IMR-90 (cell line): ENCODE measurements at regions not wholly inside any gene's neighbourhood (a gene's known extent, or its start where the extent isn't known, plus 50 kb on each side); places are given as distances from the start of the nearest gene placed in this dataset.

Experiments
- ATAC-seq: fragments of 200-7000 bp; cut with Tn5 transposase; 2 replicates; pipeline ENCODE4 v1.9.1; 2020; ENCODE audit warnings: low read depth, mild to moderate bottlenecking, moderate library complexity
- BruUV-seq: library from RNA; stranded (reverse); fragments of 400-500 nt; replicated peaks from 2 replicates; lab custom pipeline; 2021; lab: Mats Ljungman, UMichigan
- CTCF ChIA-PET: fragments of 300-600 bp; formaldehyde crosslinking; extraction: SDS; loops from one replicate; lab custom pipeline; 2021; ENCODE audit warnings: antibody characterized with exemption; lab: Yijun Ruan, JAX
- POLR2A ChIA-PET: fragments of 300-600 bp; sonication (Branson Sonifier 250); formaldehyde crosslinking; loops from one replicate; lab custom pipeline; 2022; ENCODE audit warnings: antibody characterized with exemption; ENCODE audit not compliant: unreplicated experiment; lab: Charles Lee
- DNase-seq: peaks from one replicate; pipeline ENCODE4 v3.0.0; 2013
- H2AFZ ChIP-seq: replicated peaks from 2 replicates; pipeline ENCODE3; 2013; ENCODE audit warnings: low read length, mild to moderate bottlenecking; ENCODE audit not compliant: poor library complexity
- H2AK5ac ChIP-seq: 2 replicates; pipeline ENCODE4 v1.6.1; 2013; ENCODE audit warnings: low read depth, low read length, inconsistent platforms
- H2AK9ac ChIP-seq: replicated peaks from 2 replicates; pipeline ENCODE3; 2013; ENCODE audit warnings: mild to moderate bottlenecking, low read depth, low read length, moderate library complexity; ENCODE audit not compliant: poor library complexity
- H2BK120ac ChIP-seq: 2 replicates; pipeline ENCODE4 v1.6.1; 2013; ENCODE audit warnings: low read depth, low read length, inconsistent platforms
- H2BK15ac ChIP-seq: 3 replicates; pipeline ENCODE4 v1.6.1; 2013; ENCODE audit warnings: low read depth, low read length, inconsistent platforms
- H2BK20ac ChIP-seq: 2 replicates; pipeline ENCODE4 v1.6.1; 2013; ENCODE audit warnings: low read depth, mild to moderate bottlenecking, inconsistent platforms, low read length, moderate library complexity
- H2BK5ac ChIP-seq: 2 replicates; pipeline ENCODE4 v1.6.1; 2013; ENCODE audit warnings: mild to moderate bottlenecking, low read depth, low read length, inconsistent platforms; ENCODE audit not compliant: poor library complexity, severe bottlenecking
- H3K14ac ChIP-seq: replicated peaks from 2 replicates; pipeline ENCODE4 v1.6.1; 2013; ENCODE audit warnings: low read depth, low read length, inconsistent platforms
- H3K18ac ChIP-seq: 2 replicates; pipeline ENCODE4 v1.6.1; 2013; ENCODE audit warnings: low read depth, low read length, control low read depth
- H3K23ac ChIP-seq: 2 replicates; pipeline ENCODE4 v1.6.1; 2013; ENCODE audit warnings: low read depth, low read length, inconsistent platforms
- H3K27ac ChIP-seq: 2 replicates; pipeline ENCODE4 v1.5.1; 2013; ENCODE audit warnings: mild to moderate bottlenecking, control low read depth, low read length; ENCODE audit not compliant: insufficient read depth
- H3K27me3 ChIP-seq: 2 replicates; pipeline ENCODE4 v1.6.1; 2013; ENCODE audit warnings: low read length; ENCODE audit not compliant: control insufficient read depth, insufficient read depth
- H3K36me3 ChIP-seq: 2 replicates; pipeline ENCODE4 v1.6.1; 2013; ENCODE audit warnings: low read length, mixed read lengths; ENCODE audit not compliant: control insufficient read depth, insufficient read depth
- H3K4ac ChIP-seq: 2 replicates; pipeline ENCODE4 v1.6.1; 2013; ENCODE audit warnings: low read depth, low read length, inconsistent platforms
- H3K4me1 ChIP-seq: 2 replicates; pipeline ENCODE4 v1.6.1; 2013; ENCODE audit warnings: low read length, mixed read lengths; ENCODE audit not compliant: control insufficient read depth, insufficient read depth
- H3K4me2 ChIP-seq: 2 replicates; pipeline ENCODE4 v1.6.1; 2013; ENCODE audit warnings: low read depth, mild to moderate bottlenecking, control low read depth, low read length, moderate library complexity
- H3K4me3 ChIP-seq: 2 replicates; pipeline ENCODE4 v1.5.1; 2013; ENCODE audit warnings: low read depth, mild to moderate bottlenecking, control low read depth, low read length, moderate library complexity; ENCODE audit not compliant: insufficient read depth
- H3K56ac ChIP-seq: 2 replicates; pipeline ENCODE4 v1.6.1; 2013; ENCODE audit warnings: low read length, inconsistent platforms; ENCODE audit not compliant: insufficient read depth; ENCODE audit errors: extremely low read depth
- H3K79me1 ChIP-seq, 2 experiments: 2 replicates each; pipeline ENCODE4 v1.6.1; 2013; ENCODE audit warnings: low read length in 2 of 2, inconsistent platforms in 1 of 2, low read depth in 1 of 2
- H3K9ac ChIP-seq: 2 replicates; pipeline ENCODE4 v1.6.1; 2013; ENCODE audit warnings: low read depth, low read length, control low read depth
- H3K9me1 ChIP-seq: 2 replicates; pipeline ENCODE4 v1.6.1; 2013; ENCODE audit warnings: low read length, inconsistent platforms; ENCODE audit not compliant: insufficient read depth
- H3K9me3 ChIP-seq: 2 replicates; pipeline ENCODE4 v1.6.1; 2013; ENCODE audit warnings: low read length; ENCODE audit not compliant: control insufficient read depth, insufficient read depth
- H4K20me1 ChIP-seq: 2 replicates; pipeline ENCODE4 v1.6.1; 2013; ENCODE audit warnings: low read length, inconsistent platforms; ENCODE audit not compliant: insufficient read depth
- H4K5ac ChIP-seq: 2 replicates; pipeline ENCODE4 v1.6.1; 2013; ENCODE audit warnings: mild to moderate bottlenecking, low read depth, low read length, control low read depth
- H4K8ac ChIP-seq, 2 experiments: 2 replicates each; pipeline ENCODE4 v1.6.1; 2013; ENCODE audit warnings: low read depth in 2 of 2, low read length in 2 of 2, control low read depth in 1 of 2, inconsistent platforms in 1 of 2
- H4K91ac ChIP-seq: 2 replicates; pipeline ENCODE4 v1.6.1; 2013; ENCODE audit warnings: low read depth, low read length, inconsistent platforms; ENCODE audit not compliant: insufficient read depth
- BHLHE40 ChIP-seq: fragments of 150-350 bp; IDR thresholded peaks from 2 replicates; pipeline ENCODE4 v1.6.1; 2016; ENCODE audit warnings: mild to moderate bottlenecking, low read depth, low read length
- CEBPB ChIP-seq: IDR thresholded peaks from 2 replicates; pipeline ENCODE4 v1.6.1; 2012; ENCODE audit warnings: low read depth, low read length, improper control_type of control experiment
- CHD1 ChIP-seq: IDR thresholded peaks from 2 replicates; pipeline ENCODE4 v1.6.1; 2012; ENCODE audit warnings: low read depth, low read length, improper control_type of control experiment
- FOS ChIP-seq: fragments of 150-350 bp; IDR thresholded peaks from 2 replicates; pipeline ENCODE4 v1.6.1; 2016; ENCODE audit warnings: low read depth, low read length
- MAFK ChIP-seq: IDR thresholded peaks from 2 replicates; pipeline ENCODE4 v1.6.1; 2012; ENCODE audit warnings: low read depth, low read length, improper control_type of control experiment
- MAZ ChIP-seq: IDR thresholded peaks from 2 replicates; pipeline ENCODE4 v1.6.1; 2012; ENCODE audit warnings: low read depth, mild to moderate bottlenecking, low read length, improper control_type of control experiment, moderate library complexity, borderline replicate concordance
- MXI1 ChIP-seq: IDR thresholded peaks from 2 replicates; pipeline ENCODE4 v1.6.1; 2012; ENCODE audit warnings: low read depth, mild to moderate bottlenecking, low read length, moderate library complexity, borderline replicate concordance
- NFE2L2 ChIP-seq: fragments of 150-350 bp; IDR thresholded peaks from 2 replicates; pipeline ENCODE4 v1.6.1; 2016; ENCODE audit warnings: low read depth, mild to moderate bottlenecking, low read length
- POLR2A ChIP-seq: IDR thresholded peaks from 2 replicates; pipeline ENCODE4 v1.6.1; 2012; ENCODE audit warnings: mild to moderate bottlenecking, low read depth, low read length
- RAD21 ChIP-seq: IDR thresholded peaks from 2 replicates; pipeline ENCODE4 v1.6.1; 2012; ENCODE audit warnings: low read length, improper control_type of control experiment
- RCOR1 ChIP-seq: IDR thresholded peaks from 2 replicates; pipeline ENCODE4 v1.6.1; 2012; ENCODE audit warnings: mild to moderate bottlenecking, low read length, improper control_type of control experiment; ENCODE audit not compliant: insufficient replicate concordance
- SMC3 ChIP-seq: fragments of 150-350 bp; IDR thresholded peaks from 2 replicates; pipeline ENCODE4 v1.6.1; 2016; ENCODE audit warnings: low read depth, mild to moderate bottlenecking, antibody characterized with exemption, low read length, moderate library complexity
- WGBS, 2 experiments: methylation state at CpG; one replicate each; pipeline versions ENCODE4 v1.1.5 to v1.1.7; 2013; ENCODE audit warnings: missing lambda C conversion rate in 2 of 2; ENCODE audit not compliant: insufficient read length in 1 of 2; ENCODE audit errors: extremely low coverage in 2 of 2; 5-methylcytosine and 5-hydroxymethylcytosine counted together
- dilution Hi-C: fragments of 300-500 bp; cut with HindIII; formaldehyde crosslinking; loops from one replicate; pipeline ENCODE4 v1.14.3; 2018; ENCODE audit warnings: low sequenced_read_pairs; ENCODE audit not compliant: unreplicated experiment
- in situ Hi-C: fragments of 300-500 bp; cut with MboI; formaldehyde crosslinking; loops from 3 replicates; pipeline ENCODE4 v1.14.3; 2019; ENCODE audit warnings: low sequenced_read_pairs, inconsistent platforms, mixed read lengths
- intact Hi-C: fragments of 100-400 bp; cut with micrococcal nuclease; formaldehyde crosslinking; loops from 2 replicates; pipeline ENCODE4 v1.10.0; 2022
- TF ChIP-seq, protein P1 (sequence below): fragments of 150-350 bp; IDR thresholded peaks from 2 replicates; pipeline ENCODE4 v1.6.1; 2016; ENCODE audit warnings: low read depth, mild to moderate bottlenecking, low read length, moderate library complexity, borderline replicate concordance
- TF ChIP-seq, protein P2 (sequence below): fragments of 150-350 bp; IDR thresholded peaks from 2 replicates; pipeline ENCODE4 v1.6.1; 2017; ENCODE audit warnings: mild to moderate bottlenecking, antibody characterized with exemption, low read length, low read depth

DNA sequence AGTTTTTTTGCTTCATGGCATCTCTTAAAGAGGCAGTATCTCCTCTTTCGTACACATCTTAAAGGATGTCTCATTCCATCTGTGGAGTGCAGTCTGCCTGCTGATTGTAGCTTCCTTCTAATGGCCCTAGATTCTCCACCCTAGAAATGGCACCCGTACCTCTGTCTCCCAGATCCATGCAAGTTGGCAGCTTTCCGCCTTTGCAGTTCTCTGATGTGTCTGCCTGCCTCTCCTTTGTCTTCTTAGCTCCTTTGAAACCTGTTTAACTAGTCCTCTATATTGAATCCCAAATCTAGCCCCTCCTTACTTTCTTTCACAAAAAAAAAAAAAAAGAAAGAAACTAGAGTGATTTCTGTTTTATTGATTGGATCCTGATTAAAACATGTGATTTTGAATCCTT is 1025.0 kb downstream of the ZPLD1 start:
- no peak overlapping the region for H3K56ac ChIP-seq
- H4K20me1 ChIP-seq = no peaks in the 10 kb centered on the region
- no peak overlapping the region for H2BK20ac ChIP-seq
- no peaks in the 10 kb centered on the region for H3K9me3 ChIP-seq
- H3K27ac ChIP-seq = no peak overlapping the region
- ATAC-seq = no peak
- H2BK120ac ChIP-seq = no peak overlapping the region
- BruUV-seq = no TSS peak
- dilution Hi-C loops (no loop called here), in situ Hi-C loops (no loop called here), intact Hi-C loops (no loop called here)
- no peak for TF ChIP-seq RCOR1
- TF ChIP-seq CEBPB = no peak
- no peak for TF ChIP-seq SMC3
- no peak for TF ChIP-seq RAD21
- no peak for TF ChIP-seq MAFK
- no peak for TF ChIP-seq POLR2A
- TF ChIP-seq MAZ = no peak
- no peak for TF ChIP-seq NFE2L2
- no peak for TF ChIP-seq BHLHE40
- TF ChIP-seq MXI1 = no peak
- TF ChIP-seq CHD1 = no peak
- TF ChIP-seq, protein P1, sequence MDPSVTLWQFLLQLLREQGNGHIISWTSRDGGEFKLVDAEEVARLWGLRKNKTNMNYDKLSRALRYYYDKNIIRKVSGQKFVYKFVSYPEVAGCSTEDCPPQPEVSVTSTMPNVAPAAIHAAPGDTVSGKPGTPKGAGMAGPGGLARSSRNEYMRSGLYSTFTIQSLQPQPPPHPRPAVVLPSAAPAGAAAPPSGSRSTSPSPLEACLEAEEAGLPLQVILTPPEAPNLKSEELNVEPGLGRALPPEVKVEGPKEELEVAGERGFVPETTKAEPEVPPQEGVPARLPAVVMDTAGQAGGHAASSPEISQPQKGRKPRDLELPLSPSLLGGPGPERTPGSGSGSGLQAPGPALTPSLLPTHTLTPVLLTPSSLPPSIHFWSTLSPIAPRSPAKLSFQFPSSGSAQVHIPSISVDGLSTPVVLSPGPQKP = no peak
- no peak for TF ChIP-seq FOS
- TF ChIP-seq, protein P2, sequence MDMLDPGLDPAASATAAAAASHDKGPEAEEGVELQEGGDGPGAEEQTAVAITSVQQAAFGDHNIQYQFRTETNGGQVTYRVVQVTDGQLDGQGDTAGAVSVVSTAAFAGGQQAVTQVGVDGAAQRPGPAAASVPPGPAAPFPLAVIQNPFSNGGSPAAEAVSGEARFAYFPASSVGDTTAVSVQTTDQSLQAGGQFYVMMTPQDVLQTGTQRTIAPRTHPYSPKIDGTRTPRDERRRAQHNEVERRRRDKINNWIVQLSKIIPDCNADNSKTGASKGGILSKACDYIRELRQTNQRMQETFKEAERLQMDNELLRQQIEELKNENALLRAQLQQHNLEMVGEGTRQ = no peak
- no peak overlapping the region for H3K23ac ChIP-seq
- H4K91ac ChIP-seq = no peak overlapping the region
- H3K9me1 ChIP-seq = no peaks in the 10 kb centered on the region
- no peaks in the 10 kb centered on the region for H3K27me3 ChIP-seq
- no peak overlapping the region for H4K5ac ChIP-seq
- H2BK15ac ChIP-seq = no peak overlapping the region
- H4K8ac ChIP-seq = no peak overlapping the region
- no peak overlapping the region for H2AK5ac ChIP-seq
- no peak overlapping the region for H3K4me2 ChIP-seq
- H3K4ac ChIP-seq = no peak overlapping the region
- CTCF ChIA-PET = no interaction called here
- no peaks in the 10 kb centered on the region for H3K79me1 ChIP-seq
- no peak overlapping the region for H3K18ac ChIP-seq
- no peak overlapping the region for H3K14ac ChIP-seq
- H2AFZ ChIP-seq = no peak overlapping the region
- H3K4me3 ChIP-seq = no peak overlapping the region
- POLR2A ChIA-PET = no interaction called here
- no peaks in the 10 kb centered on the region for H3K4me1 ChIP-seq
- DNase-seq = no peak
- no peaks in the 10 kb centered on the region for H3K36me3 ChIP-seq
- H2AK9ac ChIP-seq = no peak overlapping the region
- H3K9ac ChIP-seq = no peak overlapping the region
- whole genome bisulfite sequencing, 2 experiments = no CpG with 5 or more reads among the region's 3 CpGs
- no peak overlapping the region for H2BK5ac ChIP-seq
